Uterus (tissue), 2 donors: ENCODE measurements at regions not wholly inside any gene's neighbourhood (a gene's known extent, or its start where the extent isn't known, plus 50 kb on each side); places are given as distances from the start of the nearest gene placed in this dataset.
"Not testable (repeated sequence)": the region's sequence is repeated elsewhere in the genome, so short reads cannot be mapped to it uniquely, and the experiment has no call there.

Source experiments
- POLR2A ChIP-seq, 2 donors: fragments of 450-650 bp; IDR thresholded peaks; one replicate each; pipeline ENCODE4 v1.6.1; 2016; ENCODE audit warnings: antibody characterized with exemption in 2 of 2, mild to moderate bottlenecking in 1 of 2, moderate library complexity in 1 of 2
- TF ChIP-seq, protein P1 (sequence below), 4 experiments: fragments of 200-600 bp in 2 of 4; fragments of 450-650 bp in 2 of 4; sonication (generic) in 2 of 4; IDR thresholded peaks; one replicate each; pipeline ENCODE4 v1.5.1; 2016 to 2019; ENCODE audit warnings: antibody characterized with exemption in 4 of 4, mild to moderate bottlenecking in 2 of 4, moderate library complexity in 1 of 4

DNA sequence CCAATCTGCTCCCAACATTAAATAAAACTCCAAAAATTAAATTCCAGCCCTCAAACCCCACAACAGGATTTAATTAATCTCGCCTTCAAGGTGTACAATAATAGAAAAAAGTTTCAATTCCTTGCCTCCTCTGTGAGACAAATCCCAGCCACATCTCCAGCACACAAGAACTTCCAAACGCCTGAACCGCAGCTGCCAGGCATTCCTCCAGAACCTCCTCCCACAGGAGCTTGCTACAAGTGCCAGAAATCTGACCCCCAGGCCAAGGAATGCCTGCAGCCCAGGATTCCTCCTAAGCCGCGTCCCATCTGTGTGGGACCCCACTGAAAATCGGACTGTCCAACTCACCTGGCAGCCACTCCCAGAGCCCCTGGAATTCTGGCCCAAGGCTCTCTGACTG lies 94.5 kb upstream of the RAB4A start:
- not testable (repeated sequence) for TF ChIP-seq POLR2A (IDR thresholded peaks at IDR 0.05)
- TF ChIP-seq, protein P1, sequence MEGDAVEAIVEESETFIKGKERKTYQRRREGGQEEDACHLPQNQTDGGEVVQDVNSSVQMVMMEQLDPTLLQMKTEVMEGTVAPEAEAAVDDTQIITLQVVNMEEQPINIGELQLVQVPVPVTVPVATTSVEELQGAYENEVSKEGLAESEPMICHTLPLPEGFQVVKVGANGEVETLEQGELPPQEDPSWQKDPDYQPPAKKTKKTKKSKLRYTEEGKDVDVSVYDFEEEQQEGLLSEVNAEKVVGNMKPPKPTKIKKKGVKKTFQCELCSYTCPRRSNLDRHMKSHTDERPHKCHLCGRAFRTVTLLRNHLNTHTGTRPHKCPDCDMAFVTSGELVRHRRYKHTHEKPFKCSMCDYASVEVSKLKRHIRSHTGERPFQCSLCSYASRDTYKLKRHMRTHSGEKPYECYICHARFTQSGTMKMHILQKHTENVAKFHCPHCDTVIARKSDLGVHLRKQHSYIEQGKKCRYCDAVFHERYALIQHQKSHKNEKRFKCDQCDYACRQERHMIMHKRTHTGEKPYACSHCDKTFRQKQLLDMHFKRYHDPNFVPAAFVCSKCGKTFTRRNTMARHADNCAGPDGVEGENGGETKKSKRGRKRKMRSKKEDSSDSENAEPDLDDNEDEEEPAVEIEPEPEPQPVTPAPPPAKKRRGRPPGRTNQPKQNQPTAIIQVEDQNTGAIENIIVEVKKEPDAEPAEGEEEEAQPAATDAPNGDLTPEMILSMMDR (IDR thresholded peaks at IDR 0.05): not testable (repeated sequence)
